NCI-H1048 (cell line): ENCODE measurements at regions not wholly inside any gene's neighbourhood (a gene's known extent, or its start where the extent isn't known, plus 50 kb on each side); places are given as distances from the start of the nearest gene placed in this dataset.

Source experiments
- DNase-seq: peaks from one replicate; lab custom pipeline; 2025; lab: John Stamatoyannopoulos, UW

GRCh38 chr11:106216281-106216680 is 138.8 kb downstream of the AASDHPPT start:
- DNase-seq, result no peak

DNA sequence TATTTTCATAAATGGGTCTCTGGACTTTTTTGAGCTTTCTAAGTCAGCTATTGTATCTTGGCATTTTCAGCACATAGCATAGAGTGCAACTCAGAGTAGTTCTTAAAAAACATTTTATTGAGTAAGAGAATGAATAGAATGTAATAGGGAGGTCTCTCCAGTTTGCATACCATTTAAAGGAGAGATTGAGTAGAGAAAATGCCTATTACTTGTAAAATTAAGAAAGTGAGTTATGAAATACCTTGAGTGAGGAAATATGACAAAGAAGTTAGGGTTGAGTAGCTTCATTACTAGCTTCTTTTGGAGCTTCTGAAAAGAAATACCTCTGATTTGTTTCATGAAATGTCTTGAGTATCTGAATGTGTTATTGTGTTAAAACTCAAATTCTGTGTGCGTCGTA is 140.0 kb downstream of the AASDHPPT start:
- DNase-seq, result no peak

GRCh38 chr11:106218106-106218505 is 140.6 kb downstream of the AASDHPPT start:
- DNase-seq, result no peak

DNA sequence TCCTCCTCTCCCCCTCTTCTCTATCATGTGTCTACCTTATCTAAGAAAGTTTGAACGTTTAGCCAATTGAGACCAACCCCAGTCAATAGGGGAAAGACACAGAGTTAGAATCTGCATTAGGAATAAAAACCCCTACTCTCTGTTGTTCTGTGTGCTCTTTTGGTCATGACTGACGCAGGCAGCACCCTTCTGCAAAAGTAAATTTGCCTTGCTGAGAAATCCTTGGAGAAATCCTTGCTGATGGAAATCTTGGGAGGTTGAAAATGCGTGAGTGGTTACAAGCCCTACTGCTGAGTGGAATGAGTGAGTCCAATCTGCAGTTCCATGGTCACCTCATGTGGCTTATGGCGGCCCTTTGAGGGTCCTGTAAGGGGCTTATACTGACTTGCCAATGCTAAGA is 145.2 kb downstream of the AASDHPPT start:
- DNase-seq, result no peak

- no peak for DNase-seq
Observed at GRCh38 chr11:106224172-106224571, 146.7 kb downstream of the AASDHPPT start.

- no peak for DNase-seq
Observed at GRCh38 chr11:106228996-106229395, 151.5 kb downstream of the AASDHPPT start.

- no peak for DNase-seq
Observed at GRCh38 chr11:106231591-106231990, 154.1 kb downstream of the AASDHPPT start.

- DNase-seq, result no peak
Observed at GRCh38 chr11:106233191-106233590, 155.7 kb downstream of the AASDHPPT start.

DNA sequence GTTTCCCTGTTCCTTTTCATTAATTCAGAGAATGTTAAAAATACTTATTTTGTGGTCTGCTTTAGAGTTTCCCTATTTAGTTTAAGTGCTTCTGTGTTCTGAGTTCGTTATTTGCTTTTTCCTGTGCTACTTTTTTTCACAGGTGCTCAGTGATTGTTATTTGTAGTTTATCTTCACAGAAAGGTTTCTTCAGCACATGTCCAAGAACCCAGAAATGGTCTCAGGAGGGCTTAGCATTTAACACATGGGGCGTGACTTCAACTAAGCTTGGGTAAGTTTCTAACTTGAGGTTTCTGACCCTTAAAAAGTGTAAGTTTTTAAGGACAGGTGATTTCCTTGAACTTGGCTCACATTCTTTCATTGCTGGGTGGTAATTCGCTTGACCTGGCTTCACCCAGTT is 157.3 kb downstream of the AASDHPPT start:
- no peak for DNase-seq

DNA sequence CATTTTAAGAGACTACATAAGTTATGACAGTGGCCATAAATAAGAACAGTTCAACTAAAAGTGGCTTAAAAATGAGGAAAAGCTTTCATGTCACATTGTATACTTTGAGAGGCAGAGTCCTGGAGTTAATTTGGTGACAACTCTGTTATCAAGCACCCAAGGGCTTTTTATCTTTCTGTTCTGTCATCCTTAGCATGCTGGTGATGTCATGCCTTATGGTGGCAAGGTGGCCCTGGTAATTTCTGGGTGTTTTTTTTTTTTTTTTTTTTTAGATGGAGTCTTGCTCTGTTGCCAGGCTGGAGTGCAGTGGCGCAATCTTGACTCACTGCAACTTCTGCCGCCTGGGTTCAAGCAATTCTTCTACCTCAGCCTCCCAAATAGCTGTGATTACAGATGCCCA is 158.8 kb downstream of the AASDHPPT start:
- DNase-seq, result no peak

- no peak for DNase-seq
Observed at GRCh38 chr11:106238704-106239360, 161.4 kb downstream of the AASDHPPT start.

GRCh38 chr11:106241601-106242257 is 164.3 kb downstream of the AASDHPPT start:
- no peak for DNase-seq

GRCh38 chr11:106242718-106243415 is 165.4 kb downstream of the AASDHPPT start:
- no peak for DNase-seq

DNA sequence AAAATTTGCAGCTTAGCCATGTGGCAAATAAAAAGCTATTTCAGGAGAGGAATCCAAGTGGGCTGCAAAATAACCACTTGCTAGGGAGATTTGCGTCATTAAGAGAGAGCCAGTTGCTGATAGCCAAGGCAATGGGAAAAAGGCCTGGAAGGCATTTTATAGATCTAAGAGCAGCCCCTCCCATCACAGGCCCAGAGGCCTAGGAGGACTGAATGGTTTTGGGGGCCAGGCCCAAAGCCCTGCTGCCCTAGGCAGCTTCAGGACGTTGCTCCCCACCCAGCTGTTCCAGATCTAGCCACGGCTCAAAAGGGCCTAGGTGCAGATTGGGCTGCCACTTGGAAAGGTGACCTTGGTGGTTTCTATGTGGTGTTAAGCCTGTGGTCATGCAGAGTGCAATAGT is 169.0 kb downstream of the AASDHPPT start:
- DNase-seq, result no peak

GRCh38 chr11:106249617-106250239 is 172.3 kb downstream of the AASDHPPT start:
- no peak for DNase-seq

GRCh38 chr11:106262852-106263251 is 185.4 kb downstream of the AASDHPPT start:
- DNase-seq, result no peak

GRCh38 chr11:106263527-106263926 is 186.1 kb downstream of the AASDHPPT start:
- DNase-seq, result no peak

DNA sequence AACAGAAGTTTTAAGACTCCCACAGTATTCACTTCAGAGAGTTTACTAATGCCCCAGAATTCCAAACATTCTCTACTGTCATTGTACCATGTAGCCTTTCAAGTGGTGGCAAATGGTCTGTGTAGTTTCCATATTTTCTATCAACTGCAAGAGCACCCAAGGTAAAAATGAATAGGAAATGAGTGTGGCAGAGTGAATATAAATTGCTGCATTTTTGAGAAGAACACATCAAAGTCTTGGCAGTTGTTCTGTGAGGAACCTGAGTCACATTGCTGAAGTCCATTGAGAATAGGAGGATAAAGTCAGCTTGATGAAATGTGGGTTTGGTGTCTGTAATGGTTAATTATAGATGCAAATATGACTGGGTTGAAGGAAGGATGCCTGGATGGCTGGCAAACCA is 193.6 kb downstream of the AASDHPPT start:
- no peak for DNase-seq

GRCh38 chr11:106271686-106272085 is 194.2 kb downstream of the AASDHPPT start:
- no peak for DNase-seq

GRCh38 chr11:106275151-106275550 is 197.7 kb downstream of the AASDHPPT start:
- DNase-seq, result no peak

GRCh38 chr11:106276126-106276525 is 198.7 kb downstream of the AASDHPPT start:
- DNase-seq, result no peak

- DNase-seq, result no peak
Observed at GRCh38 chr11:106276859-106277436, 199.5 kb downstream of the AASDHPPT start.
